GM20431 (cell line): ENCODE measurements at regions not wholly inside any gene's neighbourhood (a gene's known extent, or its start where the extent isn't known, plus 50 kb on each side); places are given as distances from the start of the nearest gene placed in this dataset.

Experiments used
- in situ Hi-C: fragments of 300-500 bp; cut with MseI, MboI; formaldehyde crosslinking; loops from one replicate; pipeline ENCODE4 v1.15.0; 2020; ENCODE audit warnings: low sequenced_read_pairs; ENCODE audit not compliant: unreplicated experiment

DNA sequence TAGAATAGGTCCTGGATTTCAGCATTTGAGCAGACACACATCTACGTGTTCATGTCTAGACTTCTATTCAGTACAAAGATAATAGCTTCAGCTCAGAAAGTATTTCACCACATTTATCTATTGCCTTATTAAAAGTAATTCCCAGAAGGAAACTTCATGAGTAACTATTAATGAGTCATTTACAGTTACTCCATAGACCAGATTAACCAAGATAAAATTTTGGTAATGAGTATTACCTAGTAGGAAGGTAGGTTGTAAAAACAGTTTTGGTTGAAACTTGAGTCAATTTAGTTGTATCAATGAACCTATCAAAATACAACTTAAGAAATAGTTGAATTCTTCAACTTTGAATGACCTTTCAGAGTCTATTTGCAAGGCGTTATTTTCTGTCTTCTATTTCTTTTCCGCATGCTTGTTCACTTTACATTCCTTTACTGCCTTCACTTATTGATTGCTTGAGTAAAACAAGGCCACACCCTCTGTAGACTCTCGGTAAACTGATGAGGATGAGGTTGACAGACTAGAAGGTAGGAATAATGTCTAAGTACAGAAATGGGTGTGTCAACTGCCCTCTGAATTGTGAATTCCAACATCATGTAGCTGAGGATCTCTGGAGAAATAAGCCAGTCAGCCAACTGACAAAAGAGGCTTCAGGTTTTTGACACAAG is 1165.6 kb upstream of the ZEB2 start:
- in situ Hi-C loops: no loop called here

- in situ Hi-C loops: no loop called here
Observed at GRCh38 chr2:145682546-145683157, 1162.7 kb upstream of the ZEB2 start.

GRCh38 chr2:145680276-145680675 is 1160.4 kb upstream of the ZEB2 start:
- in situ Hi-C loops: no loop called here

- in situ Hi-C loops: no loop called here
Observed at GRCh38 chr2:145677371-145677770, 1157.5 kb upstream of the ZEB2 start.

- in situ Hi-C loops: no loop called here
Observed at GRCh38 chr2:145674705-145675104, 1154.8 kb upstream of the ZEB2 start.

DNA sequence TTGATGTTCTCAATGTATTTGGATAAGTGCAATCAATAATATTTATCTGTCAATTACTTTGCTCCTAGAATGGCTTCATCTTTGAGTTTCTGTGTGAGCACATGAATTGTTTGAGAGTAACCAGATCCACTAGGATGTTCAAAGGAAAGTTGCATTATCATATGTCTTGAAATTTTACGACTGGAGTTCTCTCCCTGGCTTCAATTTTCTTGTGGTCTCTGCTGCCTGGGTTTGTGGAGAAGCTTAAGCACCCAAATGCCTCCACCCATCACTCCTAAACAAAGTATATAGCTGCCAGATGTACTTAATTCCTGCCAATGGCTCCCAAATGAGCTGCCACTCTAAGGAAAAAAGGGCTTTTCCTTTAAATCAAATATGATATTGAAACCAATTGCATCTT is 1149.4 kb upstream of the ZEB2 start:
- in situ Hi-C loops: no loop called here

- in situ Hi-C loops: no loop called here
Observed at GRCh38 chr2:145666552-145666951, 1146.6 kb upstream of the ZEB2 start.

DNA sequence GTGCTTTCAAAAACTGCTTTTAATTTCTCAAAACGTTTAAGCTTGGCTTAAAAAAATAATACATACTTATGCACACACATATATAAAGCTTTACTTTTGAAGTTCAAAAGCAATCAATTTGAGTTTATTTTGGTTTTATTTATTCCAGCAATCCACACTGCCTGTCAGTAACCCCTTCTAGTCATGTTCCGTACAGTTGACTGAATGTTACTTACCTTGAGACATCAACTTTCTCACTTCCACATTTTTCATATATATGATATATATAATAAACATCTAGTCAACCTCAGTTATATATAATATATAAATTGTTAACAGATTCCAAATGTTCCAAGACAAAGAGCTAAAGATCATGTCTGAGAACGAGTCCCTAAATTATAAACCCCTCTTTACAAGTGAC is 1137.3 kb upstream of the ZEB2 start:
- in situ Hi-C loops: no loop called here

DNA sequence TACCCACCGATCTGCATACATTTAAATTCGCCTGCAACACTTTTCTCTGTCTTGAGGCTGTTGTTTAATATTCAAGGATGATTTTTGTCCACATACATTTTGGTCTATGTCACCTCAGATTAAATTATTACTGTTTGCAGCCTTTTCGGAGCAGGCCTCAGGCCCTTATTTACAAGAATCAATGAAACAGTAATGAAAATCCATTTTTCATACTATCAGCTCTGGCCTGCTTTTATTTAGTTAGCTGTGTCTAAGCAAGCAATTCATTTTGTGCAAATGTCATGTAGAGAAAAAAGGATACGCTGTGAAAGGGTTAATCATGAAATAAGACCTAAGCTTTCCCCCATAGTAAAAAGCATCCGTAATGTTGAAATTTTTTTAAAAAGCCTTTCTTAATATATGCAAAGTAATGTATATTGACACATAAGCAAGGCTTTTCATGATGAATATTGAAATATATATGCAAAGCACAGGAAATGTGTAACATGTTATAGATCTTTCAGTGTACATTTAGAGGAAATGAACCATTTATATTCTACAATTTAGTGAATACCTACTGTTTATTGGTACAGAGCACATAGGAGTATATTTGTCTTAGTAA is 1135.3 kb upstream of the ZEB2 start:
- in situ Hi-C loops: no loop called here

DNA sequence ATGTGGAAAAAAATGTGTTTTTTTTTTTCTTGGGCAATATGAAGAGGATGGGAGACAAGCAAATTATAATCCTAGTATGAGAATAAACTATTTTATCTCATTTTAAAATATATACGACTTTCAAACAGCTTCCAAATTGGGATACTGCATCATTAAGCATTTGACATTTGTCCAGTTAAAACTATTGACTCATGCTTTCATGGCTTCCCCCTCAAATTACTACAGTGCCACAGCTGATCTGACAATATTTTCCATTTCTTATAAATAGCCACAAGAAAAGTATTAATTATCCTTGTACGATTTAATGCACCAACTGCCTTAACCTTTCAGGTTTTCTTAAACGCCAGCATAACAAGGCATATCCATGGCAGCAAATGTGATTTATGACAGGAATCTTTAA is 1134.8 kb upstream of the ZEB2 start:
- in situ Hi-C loops: no loop called here

DNA sequence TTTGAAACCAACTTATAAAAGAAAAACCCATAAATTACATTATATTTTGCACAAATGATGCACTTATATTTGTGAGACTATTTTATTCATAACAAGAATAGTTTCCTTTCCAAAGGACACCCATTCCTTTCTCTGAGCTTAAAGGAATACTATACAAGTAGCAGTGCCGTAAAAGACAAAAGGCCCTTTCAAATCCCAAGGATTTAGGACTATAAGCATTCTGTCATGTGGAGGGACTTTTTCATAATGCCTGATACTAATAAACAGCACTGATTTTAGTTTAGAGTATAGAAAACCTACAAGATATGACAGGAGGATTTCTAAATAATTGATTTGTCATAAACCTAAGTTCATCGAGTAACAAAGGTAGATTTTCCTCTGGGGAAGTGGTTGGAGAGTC is 1134.2 kb upstream of the ZEB2 start:
- in situ Hi-C loops: no loop called here

DNA sequence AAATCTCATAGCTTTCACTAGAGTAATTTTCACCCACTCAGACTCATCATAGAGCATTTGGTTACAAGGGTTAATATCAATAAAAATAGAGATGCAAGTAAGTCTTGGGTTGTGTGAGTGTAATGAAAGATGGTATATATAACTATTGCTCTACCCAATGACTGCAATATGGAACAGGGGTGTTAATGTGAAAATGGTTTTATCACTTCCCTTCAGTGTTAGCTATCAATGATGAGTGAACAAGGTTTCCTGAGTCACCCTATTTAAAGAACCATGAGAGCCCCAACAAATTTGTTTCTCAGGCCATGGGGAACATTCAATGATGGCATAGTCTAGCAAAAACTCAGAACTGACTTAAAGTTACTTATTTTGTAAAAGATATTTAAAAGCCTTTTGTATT is 1133.6 kb upstream of the ZEB2 start:
- in situ Hi-C loops: no loop called here

DNA sequence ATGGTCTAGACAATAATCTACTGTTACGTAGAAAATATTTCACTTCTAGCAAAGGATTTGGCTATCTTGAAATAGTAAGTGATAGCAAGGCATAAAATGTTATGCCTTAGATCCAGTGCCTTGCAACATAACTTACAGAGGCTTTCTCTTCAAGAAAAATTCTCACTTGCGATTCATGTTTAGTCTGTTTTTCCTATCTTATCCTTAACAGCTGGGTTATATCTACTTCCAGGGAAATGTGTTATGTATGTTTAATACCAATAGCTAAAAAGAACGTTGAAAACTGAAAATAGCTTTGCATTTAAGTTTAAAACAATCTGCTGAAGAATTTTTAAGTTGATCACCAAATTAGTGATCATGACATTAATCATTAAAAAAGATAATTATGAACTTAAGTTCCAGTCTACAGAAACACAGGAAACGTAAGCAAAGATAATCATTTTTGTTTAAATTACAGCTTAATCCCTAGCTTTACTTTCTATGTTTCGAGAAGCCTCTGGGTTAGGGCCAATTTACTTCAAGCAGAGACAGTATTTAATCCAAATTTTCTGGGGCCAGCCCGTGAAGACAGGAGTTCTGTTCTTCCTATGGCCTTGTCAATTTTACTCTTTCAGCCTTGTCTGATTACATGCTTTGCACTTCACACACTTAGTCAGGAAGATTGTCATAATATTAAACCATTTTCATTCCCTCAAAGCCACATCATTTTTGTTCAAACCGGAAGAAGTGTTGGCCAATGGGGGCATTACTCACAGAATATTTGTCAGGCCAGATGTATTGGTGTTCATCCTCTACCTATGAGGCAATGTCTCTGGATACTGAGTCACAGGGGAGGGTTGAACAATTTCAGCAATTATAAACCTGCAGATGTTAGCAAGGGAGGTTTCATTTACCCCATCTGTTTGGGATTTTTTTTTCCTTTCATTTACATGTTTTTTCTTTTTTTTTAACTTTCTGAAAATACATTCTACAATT is 1132.9 kb upstream of the ZEB2 start:
- in situ Hi-C loops: no loop called here

DNA sequence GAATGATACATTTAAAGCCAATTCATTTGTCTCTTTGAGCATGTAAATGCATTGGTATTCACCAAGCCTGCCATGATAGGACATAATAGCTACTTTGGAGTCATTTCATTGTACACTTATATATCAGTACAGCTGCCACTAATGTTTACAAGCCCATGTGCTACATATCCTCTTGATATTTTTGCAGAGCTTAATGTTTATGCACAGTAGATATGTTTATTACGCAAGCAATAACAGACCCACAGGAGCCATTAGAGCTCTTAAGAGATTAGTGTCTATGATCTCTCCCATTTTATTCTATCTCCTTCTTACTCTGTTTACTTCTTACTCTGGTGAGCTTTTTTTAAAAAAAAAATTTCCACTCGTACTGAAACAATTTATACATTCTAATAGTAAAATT is 1132.1 kb upstream of the ZEB2 start:
- in situ Hi-C loops: no loop called here

- in situ Hi-C loops: no loop called here
Observed at GRCh38 chr2:145650226-145650625, 1130.3 kb upstream of the ZEB2 start.

DNA sequence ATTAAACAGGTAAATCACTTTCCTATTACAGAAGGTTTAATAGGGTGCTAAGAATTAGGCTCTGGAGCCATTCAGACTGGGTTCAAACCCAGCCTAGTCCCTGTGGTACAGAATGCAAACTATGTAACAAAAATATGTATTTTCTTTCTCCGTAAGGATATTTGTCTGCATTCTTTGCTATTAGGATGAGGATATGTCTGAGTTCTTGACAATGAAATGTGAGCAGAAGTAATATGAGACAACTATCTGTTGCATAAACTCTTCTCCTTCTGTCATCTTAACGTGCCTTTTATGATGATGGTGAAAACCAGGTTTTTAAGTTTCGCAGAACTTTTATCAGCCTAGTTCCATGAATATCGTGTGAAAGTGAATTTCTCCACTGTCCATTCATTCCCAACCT is 1129.1 kb upstream of the ZEB2 start:
- in situ Hi-C loops: no loop called here

DNA sequence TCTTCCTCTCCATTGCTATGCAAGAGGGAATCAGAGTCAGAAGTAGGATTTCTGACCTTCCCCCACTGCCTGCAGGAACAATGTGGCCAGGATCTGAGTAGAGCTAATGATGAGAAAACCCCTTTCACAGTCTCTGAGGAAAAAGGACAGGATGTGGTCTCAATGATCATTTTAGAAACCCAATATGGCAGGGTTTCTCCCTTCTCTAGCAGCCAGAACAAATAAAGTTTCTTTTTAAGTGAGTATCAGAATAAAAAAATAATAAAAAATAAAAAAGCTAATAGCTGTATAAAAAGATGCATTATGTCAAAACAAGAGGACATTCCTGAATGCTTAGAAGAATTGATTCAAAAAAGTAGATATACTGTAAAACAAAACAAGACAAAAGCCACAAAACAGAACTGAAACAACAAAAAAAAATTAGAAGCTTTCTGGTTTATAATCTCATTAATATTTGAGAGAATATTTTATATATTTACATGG is 1124.9 kb upstream of the ZEB2 start:
- in situ Hi-C loops: no loop called here

GRCh38 chr2:145638675-145639074 is 1118.8 kb upstream of the ZEB2 start:
- in situ Hi-C loops: no loop called here

- in situ Hi-C loops: no loop called here
Observed at GRCh38 chr2:145635706-145636427, 1115.9 kb upstream of the ZEB2 start.

DNA sequence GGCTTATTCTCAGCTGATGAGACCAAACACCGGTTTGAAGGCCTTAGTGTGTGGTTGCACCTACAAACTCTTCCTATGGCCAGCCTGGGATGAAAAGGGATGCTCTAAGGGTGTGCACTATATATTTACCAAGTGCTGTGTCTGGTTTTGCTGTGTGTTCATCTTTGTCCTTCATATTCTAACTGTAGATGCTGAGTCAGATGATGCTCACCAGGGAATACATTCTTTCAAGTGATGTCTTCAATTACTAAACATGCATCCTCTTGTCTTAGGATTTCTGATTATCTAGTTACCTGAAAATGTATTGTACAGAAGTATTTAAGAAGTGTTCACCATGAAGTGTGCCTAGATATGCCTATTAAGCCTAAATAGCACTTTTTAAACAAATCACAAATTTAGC is 1111.6 kb upstream of the ZEB2 start:
- in situ Hi-C loops: no loop called here
